HFFc6 (cell line): ENCODE measurements at regions not wholly inside any gene's neighbourhood (a gene's known extent, or its start where the extent isn't known, plus 50 kb on each side); places are given as distances from the start of the nearest gene placed in this dataset.

Source experiments
- DNase-seq: peaks from one replicate; pipeline ENCODE4 v3.0.0-alpha.2; 2018
- H3K27ac Mint-ChIP-seq: 2 replicates; pipeline ENCODE4 v1.8.0; 2020; ENCODE audit warnings: mild to moderate bottlenecking, mixed read lengths
- H3K27me3 Mint-ChIP-seq: 2 replicates; pipeline ENCODE4 v1.8.0; 2021; ENCODE audit warnings: mild to moderate bottlenecking, moderate library complexity, mixed read lengths; ENCODE audit not compliant: insufficient read depth
- H3K36me3 Mint-ChIP-seq: 2 replicates; pipeline ENCODE4 v1.8.0; 2021; ENCODE audit warnings: low read depth, mixed read lengths
- H3K4me1 Mint-ChIP-seq: 2 replicates; pipeline ENCODE4 v1.8.0; 2020; ENCODE audit warnings: low read depth, mixed read lengths
- H3K4me3 Mint-ChIP-seq: 2 replicates; pipeline ENCODE4 v1.8.0; 2020; ENCODE audit warnings: mild to moderate bottlenecking, moderate library complexity, mixed read lengths
- H3K9me3 Mint-ChIP-seq: 2 replicates; pipeline ENCODE4 v1.8.0; 2020; ENCODE audit warnings: mild to moderate bottlenecking, mixed read lengths
- TF ChIP-seq, protein P1 (sequence below): fragments of 200-600 bp; sonication (generic); IDR thresholded peaks from 2 replicates; pipeline ENCODE4 v1.5.0; 2021; ENCODE audit warnings: antibody characterized with exemption, mild to moderate bottlenecking

- H3K4me1 Mint-ChIP-seq: no peaks in the 10 kb centered on the region
- no peak overlapping the region for H3K27ac Mint-ChIP-seq
- no peak overlapping the region for H3K4me3 Mint-ChIP-seq
- peaks cover 80% of the 10 kb centered on the region for H3K9me3 Mint-ChIP-seq
- no peak for DNase-seq
- H3K27me3 Mint-ChIP-seq: peaks cover 5% of the 10 kb centered on the region
- peaks cover 6% of the 10 kb centered on the region for H3K36me3 Mint-ChIP-seq
- TF ChIP-seq, protein P1, sequence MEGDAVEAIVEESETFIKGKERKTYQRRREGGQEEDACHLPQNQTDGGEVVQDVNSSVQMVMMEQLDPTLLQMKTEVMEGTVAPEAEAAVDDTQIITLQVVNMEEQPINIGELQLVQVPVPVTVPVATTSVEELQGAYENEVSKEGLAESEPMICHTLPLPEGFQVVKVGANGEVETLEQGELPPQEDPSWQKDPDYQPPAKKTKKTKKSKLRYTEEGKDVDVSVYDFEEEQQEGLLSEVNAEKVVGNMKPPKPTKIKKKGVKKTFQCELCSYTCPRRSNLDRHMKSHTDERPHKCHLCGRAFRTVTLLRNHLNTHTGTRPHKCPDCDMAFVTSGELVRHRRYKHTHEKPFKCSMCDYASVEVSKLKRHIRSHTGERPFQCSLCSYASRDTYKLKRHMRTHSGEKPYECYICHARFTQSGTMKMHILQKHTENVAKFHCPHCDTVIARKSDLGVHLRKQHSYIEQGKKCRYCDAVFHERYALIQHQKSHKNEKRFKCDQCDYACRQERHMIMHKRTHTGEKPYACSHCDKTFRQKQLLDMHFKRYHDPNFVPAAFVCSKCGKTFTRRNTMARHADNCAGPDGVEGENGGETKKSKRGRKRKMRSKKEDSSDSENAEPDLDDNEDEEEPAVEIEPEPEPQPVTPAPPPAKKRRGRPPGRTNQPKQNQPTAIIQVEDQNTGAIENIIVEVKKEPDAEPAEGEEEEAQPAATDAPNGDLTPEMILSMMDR: no peak
Measured at GRCh38 chr11:70883973-70884623, 368.3 kb downstream of the SHANK2 start.

- peaks cover 12% of the 10 kb centered on the region for H3K36me3 Mint-ChIP-seq
- H3K27ac Mint-ChIP-seq: no peak overlapping the region
- H3K4me3 Mint-ChIP-seq: no peak overlapping the region
- H3K4me1 Mint-ChIP-seq: no peaks in the 10 kb centered on the region
- no peak for DNase-seq
- peaks cover 5% of the 10 kb centered on the region for H3K27me3 Mint-ChIP-seq
- H3K9me3 Mint-ChIP-seq: peaks cover 78% of the 10 kb centered on the region
- TF ChIP-seq, protein P1: no peak
Measured at GRCh38 chr11:70885281-70886231, 366.8 kb downstream of the SHANK2 start.

DNA sequence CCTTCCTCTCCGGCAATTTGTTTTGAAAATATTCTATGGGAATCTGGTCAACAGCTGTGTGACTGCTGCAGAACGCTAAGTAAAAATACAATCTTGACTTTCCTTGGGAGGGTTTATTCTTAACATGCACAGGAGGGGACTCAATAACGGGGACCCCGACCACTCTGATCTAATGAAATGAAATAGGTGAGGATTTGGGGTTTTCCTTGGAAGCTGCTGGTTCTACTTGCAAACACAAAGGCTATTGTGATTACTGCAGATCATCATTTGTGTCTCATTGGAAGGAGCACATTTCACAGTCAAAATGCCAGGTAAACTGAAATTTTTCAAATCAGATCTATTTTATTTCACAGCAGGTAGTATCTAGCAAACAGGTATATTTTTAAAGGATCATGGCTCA is 366.1 kb downstream of the SHANK2 start:
- TF ChIP-seq, protein P1: no peak
- Mint-ChIP-seq H3K4me3 (no peak overlapping the region), H3K36me3 (peaks cover 12% of the 10 kb centered on the region), H3K27me3 (peaks cover 5% of the 10 kb centered on the region), H3K4me1 (no peaks in the 10 kb centered on the region), H3K27ac (no peak overlapping the region), H3K9me3 (peaks cover 83% of the 10 kb centered on the region)
- DNase-seq: no peak

DNA sequence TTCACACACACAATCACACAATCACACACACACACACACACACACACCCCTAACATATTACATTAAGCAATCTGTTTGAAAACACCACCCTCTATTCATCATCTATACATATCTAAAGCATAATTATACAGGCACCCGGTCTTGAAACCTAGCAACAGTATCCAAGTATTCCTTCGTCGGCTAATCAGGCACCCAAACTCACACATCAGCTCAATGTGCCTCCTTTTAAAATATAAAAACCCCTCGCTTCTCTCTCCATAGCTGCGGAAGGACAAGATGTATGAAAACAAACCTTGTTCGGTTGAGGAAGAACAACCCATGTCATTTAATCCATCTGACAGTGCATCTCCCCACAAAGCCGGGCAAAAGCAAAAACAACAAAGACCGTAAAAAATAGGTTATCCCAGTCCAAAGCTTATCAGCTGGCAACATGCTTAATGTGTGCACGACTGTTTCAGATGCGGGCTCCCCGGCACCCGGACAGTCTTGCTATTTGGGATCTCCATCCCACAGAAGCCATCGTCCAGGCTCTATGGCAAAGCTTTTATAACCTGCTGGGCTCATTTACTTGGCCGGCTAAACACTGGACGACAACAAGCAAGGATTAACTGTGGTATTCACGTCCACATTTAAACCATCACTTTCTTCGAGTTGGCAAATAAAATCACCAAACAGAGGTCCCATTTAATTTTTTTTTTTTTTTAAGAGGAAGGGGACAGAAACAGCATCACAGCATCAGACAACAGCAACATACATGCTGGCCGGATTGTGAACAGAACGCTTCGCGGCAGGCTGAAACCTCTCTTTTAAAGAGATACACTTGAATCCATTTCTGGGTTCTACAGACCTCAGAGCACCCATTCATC is 365.5 kb downstream of the SHANK2 start:
- DNase-seq: no peak
- H3K36me3 Mint-ChIP-seq: peaks cover 12% of the 10 kb centered on the region

GRCh38 chr11:70887542-70887827 is 364.9 kb downstream of the SHANK2 start:
- no peak for DNase-seq
- Mint-ChIP-seq H3K27ac (no peak overlapping the region), H3K36me3 (peaks cover 12% of the 10 kb centered on the region), H3K4me3 (no peak overlapping the region), H3K27me3 (peaks cover 5% of the 10 kb centered on the region), H3K9me3 (peaks cover 83% of the 10 kb centered on the region), H3K4me1 (no peaks in the 10 kb centered on the region)
- TF ChIP-seq, protein P1: no peak

More for the DNA sequence above, 365.5 kb downstream of the SHANK2 start:
- Mint-ChIP-seq H3K27me3 (peaks cover 5% of the 10 kb centered on the region), H3K4me1 (no peaks in the 10 kb centered on the region), H3K9me3 (peaks cover 89% of the 10 kb centered on the region), H3K27ac (no peak overlapping the region), H3K4me3 (no peak overlapping the region)
- TF ChIP-seq, protein P1: no peak
